CD4-positive, alpha-beta T cell treated with Interleukin-17A for 1 hour (primary cell): ENCODE measurements at regions not wholly inside any gene's neighbourhood (a gene's known extent, or its start where the extent isn't known, plus 50 kb on each side); places are given as distances from the start of the nearest gene placed in this dataset.

Source experiments
- DNase-seq: peaks from one replicate; pipeline ENCODE4 v3.0.0-alpha.2; 2020

DNA sequence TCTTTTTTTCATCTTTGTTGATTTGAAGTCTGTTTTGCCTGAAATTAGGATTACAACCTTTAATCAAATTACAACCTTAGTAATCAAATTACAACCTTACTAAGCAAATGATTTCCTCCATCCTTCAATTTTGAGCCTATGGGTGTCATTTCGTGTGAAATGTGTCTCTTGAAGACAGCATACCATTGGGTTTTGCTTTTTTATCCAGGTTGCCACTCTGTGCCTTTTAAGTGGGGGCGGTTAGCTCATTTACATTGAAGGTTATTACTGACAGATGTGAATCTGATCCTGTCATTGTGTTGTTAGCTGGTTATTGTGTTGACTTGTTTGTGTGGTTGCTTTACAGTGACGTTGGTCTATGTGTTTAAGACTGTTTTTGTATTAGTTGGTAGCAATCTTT lies 74.8 kb upstream of the BCL9 start:
- DNase-seq = no peak

- no peak for DNase-seq
These were observed 71.2 kb upstream of the BCL9 start for GRCh38 chr1:147470079-147470478.

GRCh38 chr1:147472489-147472888 lies 68.8 kb upstream of the BCL9 start:
- no peak for DNase-seq

DNA sequence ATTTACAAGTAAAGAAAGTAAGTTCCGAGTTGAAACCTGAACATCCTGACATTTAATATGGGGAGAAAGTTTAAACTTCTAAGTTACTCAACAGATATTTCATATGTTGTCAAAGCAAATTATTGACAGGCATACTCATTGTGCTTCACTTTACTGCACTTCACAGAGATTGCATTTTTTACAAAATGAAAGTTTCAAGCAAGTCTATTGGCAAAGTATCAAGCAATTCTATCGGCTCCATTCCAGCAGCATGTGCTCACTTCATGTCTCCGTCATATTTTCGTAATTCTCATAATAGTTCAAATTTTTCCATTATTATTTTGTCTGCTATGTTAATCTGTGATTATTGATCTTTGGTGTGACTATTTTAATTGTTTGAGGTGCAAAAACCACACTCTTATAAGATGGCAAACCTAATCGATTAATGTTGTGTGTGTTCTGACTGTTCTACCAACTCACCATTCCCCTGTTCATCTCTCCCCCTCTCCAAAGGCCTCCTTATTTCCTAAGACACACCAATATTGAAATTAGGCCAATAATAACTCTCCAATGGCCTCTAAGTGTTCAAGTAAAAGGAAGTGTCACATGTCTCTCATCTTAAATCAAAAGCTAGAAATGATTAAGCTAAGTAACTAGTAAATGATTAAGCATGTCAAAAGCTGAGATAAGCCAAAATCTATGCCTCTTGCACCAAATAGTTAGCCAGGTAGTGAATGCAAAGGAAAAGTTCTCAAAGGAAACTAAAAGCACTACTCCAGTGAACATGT lies 68.2 kb upstream of the BCL9 start:
- DNase-seq = no peak

- no peak for DNase-seq
These were observed 67.6 kb upstream of the BCL9 start for GRCh38 chr1:147473733-147474049.

GRCh38 chr1:147475488-147475887 lies 65.8 kb upstream of the BCL9 start:
- no peak for DNase-seq

- DNase-seq = no peak
These were observed 62.8 kb upstream of the BCL9 start for GRCh38 chr1:147478521-147478920.

- DNase-seq = no peak
These were observed 61.3 kb upstream of the BCL9 start for GRCh38 chr1:147479864-147480564.

DNA sequence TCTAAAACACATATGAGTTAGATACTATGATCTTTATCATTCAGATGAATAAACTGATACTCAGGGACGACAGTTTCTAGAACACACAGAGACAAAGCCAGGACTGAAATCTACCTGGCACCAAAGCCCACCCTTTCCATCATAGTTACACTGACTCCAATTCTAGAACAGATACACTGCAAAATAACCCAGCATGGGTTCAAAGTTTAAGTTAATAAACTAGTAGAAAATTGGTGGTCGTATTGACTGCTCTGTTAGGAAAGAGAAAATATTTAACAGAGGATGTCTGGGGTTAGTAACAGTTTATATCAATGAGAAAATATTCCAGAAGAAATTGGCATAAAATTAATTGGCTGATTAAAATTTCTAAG lies 60.8 kb upstream of the BCL9 start:
- DNase-seq = no peak

GRCh38 chr1:147486876-147487656 lies 54.2 kb upstream of the BCL9 start:
- DNase-seq = no peak

- no peak for DNase-seq
These were observed 50.2 kb upstream of the BCL9 start for GRCh38 chr1:147491098-147491497.
